K562 (cell line): ENCODE measurements at regions not wholly inside any gene's neighbourhood (a gene's known extent, or its start where the extent isn't known, plus 50 kb on each side); places are given as distances from the start of the nearest gene placed in this dataset.

ENCODE experiments used
- FOXP1 ChIP-seq: sonication (generic); formaldehyde crosslinking; IDR thresholded peaks from 2 replicates; pipeline ENCODE4 v1.8.0; 2022; ENCODE audit warnings: mild to moderate bottlenecking, missing genetic modification reagents
- NR2C2 ChIP-seq, 2 experiments: fragments of 200-800 bp in 1 of 2; sonication (Bioruptor generic) in 1 of 2; sonication (generic) in 1 of 2; formaldehyde crosslinking in 1 of 2; IDR thresholded peaks; 2 replicates each; pipeline versions ENCODE4 v1.6.1 to v1.8.0; 2016 to 2022; ENCODE audit warnings: mild to moderate bottlenecking in 1 of 2, missing compliant biosample characterization in 1 of 2, missing genetic modification characterization in 1 of 2, missing genetic modification reagents in 1 of 2
- TAF9B ChIP-seq: fragments of 450-650 bp; IDR thresholded peaks from 2 replicates; pipeline ENCODE4 v1.6.1; 2018; ENCODE audit warnings: mild to moderate bottlenecking; ENCODE audit not compliant: partially characterized antibody
- ZNF274 ChIP-seq: IDR thresholded peaks from 2 replicates; pipeline ENCODE4 v1.6.1; 2011; ENCODE audit warnings: low read depth, mild to moderate bottlenecking, low read length, moderate library complexity, borderline replicate concordance
- TF ChIP-seq, protein P1 (sequence below), 3 experiments: IDR thresholded peaks in 2 of 3; conservative IDR thresholded peaks in 1 of 3; 2 replicates each; pipeline ENCODE4 v1.5.1; 2011 to 2012; ENCODE audit warnings: low read length in 3 of 3, mild to moderate bottlenecking in 3 of 3, control low read depth in 2 of 3, improper control_type of control experiment in 1 of 3, inconsistent platforms in 1 of 3, low read depth in 1 of 3, mixed read lengths in 1 of 3, moderate library complexity in 1 of 3; ENCODE audit not compliant: insufficient read depth in 2 of 3

DNA sequence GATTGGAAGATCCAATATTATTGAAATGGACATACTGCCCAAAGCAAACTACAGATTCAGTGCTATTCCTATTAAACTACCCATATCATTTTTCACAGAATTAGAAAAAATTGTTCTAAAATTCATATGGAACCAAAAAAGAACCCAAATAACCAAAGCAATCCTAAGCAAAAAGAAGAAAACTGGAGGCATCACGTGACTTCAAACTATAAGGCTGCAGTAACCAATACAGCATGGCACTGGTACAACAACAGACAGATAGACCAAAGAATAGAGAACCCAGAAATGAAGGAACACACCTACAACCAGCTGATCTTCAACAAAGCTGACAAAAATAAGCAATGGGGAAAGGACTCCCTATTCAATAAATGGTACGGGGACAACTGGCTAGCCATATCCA lies 765.4 kb downstream of the SORCS3 start:
- TF ChIP-seq ZNF274 (no peak), TAF9B (no peak), FOXP1 (CRISPR knock-in tag) (no peak), NR2C2 (CRISPR knock-in tag; IDR thresholded peaks at IDR 0.05) (no peak), NR2C2 (tag; IDR thresholded peaks at IDR 0.05) (no peak)
- TF ChIP-seq, protein P1, sequence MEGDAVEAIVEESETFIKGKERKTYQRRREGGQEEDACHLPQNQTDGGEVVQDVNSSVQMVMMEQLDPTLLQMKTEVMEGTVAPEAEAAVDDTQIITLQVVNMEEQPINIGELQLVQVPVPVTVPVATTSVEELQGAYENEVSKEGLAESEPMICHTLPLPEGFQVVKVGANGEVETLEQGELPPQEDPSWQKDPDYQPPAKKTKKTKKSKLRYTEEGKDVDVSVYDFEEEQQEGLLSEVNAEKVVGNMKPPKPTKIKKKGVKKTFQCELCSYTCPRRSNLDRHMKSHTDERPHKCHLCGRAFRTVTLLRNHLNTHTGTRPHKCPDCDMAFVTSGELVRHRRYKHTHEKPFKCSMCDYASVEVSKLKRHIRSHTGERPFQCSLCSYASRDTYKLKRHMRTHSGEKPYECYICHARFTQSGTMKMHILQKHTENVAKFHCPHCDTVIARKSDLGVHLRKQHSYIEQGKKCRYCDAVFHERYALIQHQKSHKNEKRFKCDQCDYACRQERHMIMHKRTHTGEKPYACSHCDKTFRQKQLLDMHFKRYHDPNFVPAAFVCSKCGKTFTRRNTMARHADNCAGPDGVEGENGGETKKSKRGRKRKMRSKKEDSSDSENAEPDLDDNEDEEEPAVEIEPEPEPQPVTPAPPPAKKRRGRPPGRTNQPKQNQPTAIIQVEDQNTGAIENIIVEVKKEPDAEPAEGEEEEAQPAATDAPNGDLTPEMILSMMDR (IDR thresholded peaks at IDR 0.05 in 2 of 3, conservative IDR thresholded peaks at IDR 0.05 in 1 of 3; ENCODE audit: insufficient read depth in 2 of 3, low read depth in 1 of 3, low read length in 3 of 3), result no peak
